ENCODE measurements at regions not wholly inside any gene's neighbourhood (a gene's known extent, or its start where the extent isn't known, plus 50 kb on each side); places are given as distances from the start of the nearest gene placed in this dataset.

GRCh38 chr1:198031086-198031485 lies 113.9 kb downstream of the LHX9 start:
- Histone ChIP-seq H3K27me3 (ENCODE audit: control insufficient read depth, insufficient read depth, low read length) (no peaks in the 10 kb centered on the region), H3K36me3 (ENCODE audit: control insufficient read depth, insufficient read depth, low read length) (no peaks in the 10 kb centered on the region), H3K4me3 (ENCODE audit: low read depth, low read length) (no peak overlapping the region)
- ChIA-PET POLR2A (no interaction called here), CTCF (interaction anchor here (1.9 kb wide), 1 partner anchor 12 kb away, joined by 6 read pairs; no protein-coding TSS in a partner anchor)
- DNase-seq (ENCODE audit: low read depth), result no peak
- TF ChIP-seq, protein P1, sequence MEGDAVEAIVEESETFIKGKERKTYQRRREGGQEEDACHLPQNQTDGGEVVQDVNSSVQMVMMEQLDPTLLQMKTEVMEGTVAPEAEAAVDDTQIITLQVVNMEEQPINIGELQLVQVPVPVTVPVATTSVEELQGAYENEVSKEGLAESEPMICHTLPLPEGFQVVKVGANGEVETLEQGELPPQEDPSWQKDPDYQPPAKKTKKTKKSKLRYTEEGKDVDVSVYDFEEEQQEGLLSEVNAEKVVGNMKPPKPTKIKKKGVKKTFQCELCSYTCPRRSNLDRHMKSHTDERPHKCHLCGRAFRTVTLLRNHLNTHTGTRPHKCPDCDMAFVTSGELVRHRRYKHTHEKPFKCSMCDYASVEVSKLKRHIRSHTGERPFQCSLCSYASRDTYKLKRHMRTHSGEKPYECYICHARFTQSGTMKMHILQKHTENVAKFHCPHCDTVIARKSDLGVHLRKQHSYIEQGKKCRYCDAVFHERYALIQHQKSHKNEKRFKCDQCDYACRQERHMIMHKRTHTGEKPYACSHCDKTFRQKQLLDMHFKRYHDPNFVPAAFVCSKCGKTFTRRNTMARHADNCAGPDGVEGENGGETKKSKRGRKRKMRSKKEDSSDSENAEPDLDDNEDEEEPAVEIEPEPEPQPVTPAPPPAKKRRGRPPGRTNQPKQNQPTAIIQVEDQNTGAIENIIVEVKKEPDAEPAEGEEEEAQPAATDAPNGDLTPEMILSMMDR (IDR thresholded peaks at IDR 0.05; ENCODE audit: insufficient read depth, low read depth, low read length), result no peak

DNA sequence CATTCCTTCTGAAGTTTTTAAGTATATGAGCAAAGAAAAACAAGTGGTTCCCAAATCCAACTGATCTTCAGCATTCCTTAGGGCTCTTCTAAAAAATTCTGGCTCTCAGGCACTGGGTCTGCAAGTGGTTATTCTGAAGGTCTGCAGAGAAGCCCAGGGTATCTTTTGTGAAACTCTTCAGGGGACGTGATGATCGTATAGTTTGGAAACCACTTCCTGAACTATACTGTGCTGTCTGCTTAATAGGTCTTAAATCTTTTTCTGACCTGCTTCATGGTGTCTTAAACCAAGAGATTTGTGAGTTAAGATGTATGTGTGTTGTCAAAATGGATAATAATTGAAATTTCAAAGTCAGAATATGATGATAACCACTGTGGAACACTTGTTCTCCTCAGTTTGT lies 115.5 kb downstream of the LHX9 start:
- Histone ChIP-seq H3K4me3 (ENCODE audit: low read depth, low read length) (no peak overlapping the region), H3K27me3 (ENCODE audit: control insufficient read depth, insufficient read depth, low read length) (no peaks in the 10 kb centered on the region), H3K36me3 (ENCODE audit: control insufficient read depth, insufficient read depth, low read length) (no peaks in the 10 kb centered on the region)
- POLR2A ChIA-PET, result no interaction called here
- TF ChIP-seq, protein P1 (IDR thresholded peaks at IDR 0.05; ENCODE audit: insufficient read depth, low read depth, low read length), result no peak
- DNase-seq (ENCODE audit: low read depth), result no peak
- CTCF ChIA-PET, result interaction anchor here (1.1 kb wide), 1 partner anchor 10 kb away, joined by 3 read pairs; no protein-coding TSS in a partner anchor

DNA sequence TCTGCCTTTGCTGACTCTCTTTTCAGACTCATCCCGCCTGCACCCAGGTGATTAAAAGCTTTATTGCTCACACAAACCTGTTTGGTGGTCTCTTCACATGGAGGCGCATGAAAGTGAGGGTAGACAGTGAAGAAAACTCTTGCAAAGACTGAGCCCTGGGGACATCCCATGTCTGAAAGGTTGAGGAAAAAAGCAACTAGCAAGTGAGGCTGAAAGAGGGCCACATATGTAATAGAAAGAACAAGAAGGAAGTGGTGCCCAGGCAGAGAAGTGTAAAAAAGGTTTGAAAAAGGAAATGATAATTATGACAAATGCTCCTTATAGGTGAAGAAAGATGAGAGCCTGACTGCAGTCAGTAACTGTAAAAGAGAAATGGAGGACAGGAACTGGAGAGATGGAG lies 115.9 kb upstream of the NEK7 start:
- ChIA-PET POLR2A (no interaction called here), CTCF (no interaction called here)
- TF ChIP-seq, protein P1 (IDR thresholded peaks at IDR 0.05; ENCODE audit: insufficient read depth, low read depth, low read length), result no peak
- DNase-seq (ENCODE audit: low read depth), result no peak
- no peaks in the 10 kb centered on the region for H3K36me3 ChIP-seq (ENCODE audit: control insufficient read depth, insufficient read depth, low read length)
- no peak overlapping the region for H3K4me3 ChIP-seq (ENCODE audit: low read depth, low read length)
- no peaks in the 10 kb centered on the region for H3K27me3 ChIP-seq (ENCODE audit: control insufficient read depth, insufficient read depth, low read length)

- POLR2A ChIA-PET, result no interaction called here
- no peak for DNase-seq (ENCODE audit: low read depth)
- TF ChIP-seq, protein P1 (IDR thresholded peaks at IDR 0.05; ENCODE audit: insufficient read depth, low read depth, low read length), result no peak
- CTCF ChIA-PET, result interaction anchor here (1.0 to 2.5 kb wide), 2 partner anchors 10 to 12 kb away, joined by 3 to 6 read pairs; no protein-coding TSS in a partner anchor
- no peaks in the 10 kb centered on the region for H3K27me3 ChIP-seq (ENCODE audit: control insufficient read depth, insufficient read depth, low read length)
- H3K36me3 ChIP-seq (ENCODE audit: control insufficient read depth, insufficient read depth, low read length), result no peaks in the 10 kb centered on the region
- H3K4me3 ChIP-seq (ENCODE audit: low read depth, low read length), result no peak overlapping the region
These were observed 114.6 kb upstream of the NEK7 start for GRCh38 chr1:198042168-198042567.

- CTCF ChIA-PET, result no interaction called here
- no peak for DNase-seq (ENCODE audit: low read depth)
- Histone ChIP-seq H3K4me3 (ENCODE audit: low read depth, low read length) (no peak overlapping the region), H3K36me3 (ENCODE audit: control insufficient read depth, insufficient read depth, low read length) (no peaks in the 10 kb centered on the region), H3K27me3 (ENCODE audit: control insufficient read depth, insufficient read depth, low read length) (no peaks in the 10 kb centered on the region)
- POLR2A ChIA-PET, result no interaction called here
- TF ChIP-seq, protein P1 (IDR thresholded peaks at IDR 0.05; ENCODE audit: insufficient read depth, low read depth, low read length), result no peak
These were observed 108.9 kb upstream of the NEK7 start for GRCh38 chr1:198047913-198048312.
